Testis (tissue), 2 donors: ENCODE measurements at regions not wholly inside any gene's neighbourhood (a gene's known extent, or its start where the extent isn't known, plus 50 kb on each side); places are given as distances from the start of the nearest gene placed in this dataset.

Source experiments
- DNase-seq: peaks from one replicate; pipeline ENCODE4 v3.0.0-alpha.2; 2019
- H3K27ac ChIP-seq, 2 donors: fragments of 200-600 bp; sonication (generic); one replicate each; pipeline ENCODE4 v1.5.1; 2019
- H3K27me3 ChIP-seq: fragments of 200-600 bp; sonication (generic); one replicate; pipeline ENCODE4 v1.5.1; 2019
- H3K36me3 ChIP-seq: fragments of 200-600 bp; sonication (generic); one replicate; pipeline ENCODE4 v1.5.1; 2017; ENCODE audit warnings: low read depth; ENCODE audit errors: missing control alignments
- H3K4me1 ChIP-seq: fragments of 200-600 bp; sonication (generic); one replicate; pipeline ENCODE4 v1.5.1; 2019
- H3K4me3 ChIP-seq, 2 donors: fragments of 200-600 bp; sonication (generic); one replicate each; pipeline ENCODE4 v1.5.1; 2017 to 2019
- H3K9me3 ChIP-seq: fragments of 200-600 bp; sonication (generic); one replicate; pipeline ENCODE4 v1.5.1; 2017
- POLR2A ChIP-seq: fragments of 450-650 bp; IDR thresholded peaks from one replicate; pipeline ENCODE4 v1.6.1; 2017; ENCODE audit warnings: antibody characterized with exemption, mild to moderate bottlenecking, moderate library complexity
- WGBS, 2 donors: methylation state at CpG; one replicate each; pipeline ENCODE4 v1.1.5; 2018; 5-methylcytosine and 5-hydroxymethylcytosine counted together
- intact Hi-C: fragments of 100-400 bp; cut with DNase I; formaldehyde crosslinking; loops from one replicate; pipeline ENCODE4 v1.15.1; 2023; ENCODE audit warnings: low total_unique reads
- TF ChIP-seq, protein P1 (sequence below), 3 experiments: fragments of 450-650 bp in 2 of 3; fragments of 200-600 bp in 1 of 3; sonication (generic) in 1 of 3; IDR thresholded peaks; one replicate each; pipeline ENCODE4 v1.5.1; 2016 to 2019; ENCODE audit warnings: antibody characterized with exemption in 3 of 3, mild to moderate bottlenecking in 2 of 3, moderate library complexity in 1 of 3

DNA sequence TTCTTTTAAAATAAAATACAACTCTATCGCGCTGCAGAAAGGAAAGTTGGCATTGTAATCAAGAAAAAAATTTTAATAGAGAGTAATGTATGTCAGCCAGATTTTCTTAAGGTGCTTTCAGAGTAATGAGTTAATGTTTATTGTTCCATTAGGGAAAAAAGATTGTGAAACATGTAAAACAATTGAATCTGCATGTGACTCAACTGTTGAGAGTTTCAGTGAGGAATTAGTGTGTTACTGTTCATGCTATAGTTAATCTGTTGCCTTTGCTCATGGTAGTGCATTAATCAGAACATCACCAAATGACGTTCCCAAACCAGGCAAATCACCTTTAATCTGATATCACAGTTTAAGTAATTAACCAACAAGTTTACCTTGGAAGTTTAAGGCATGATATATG, 600.5 kb downstream of the NR2F1-AS1 start:
- intact Hi-C loops: no loop called here
- no peak for DNase-seq
- TF ChIP-seq POLR2A: no peak
- TF ChIP-seq, protein P1, sequence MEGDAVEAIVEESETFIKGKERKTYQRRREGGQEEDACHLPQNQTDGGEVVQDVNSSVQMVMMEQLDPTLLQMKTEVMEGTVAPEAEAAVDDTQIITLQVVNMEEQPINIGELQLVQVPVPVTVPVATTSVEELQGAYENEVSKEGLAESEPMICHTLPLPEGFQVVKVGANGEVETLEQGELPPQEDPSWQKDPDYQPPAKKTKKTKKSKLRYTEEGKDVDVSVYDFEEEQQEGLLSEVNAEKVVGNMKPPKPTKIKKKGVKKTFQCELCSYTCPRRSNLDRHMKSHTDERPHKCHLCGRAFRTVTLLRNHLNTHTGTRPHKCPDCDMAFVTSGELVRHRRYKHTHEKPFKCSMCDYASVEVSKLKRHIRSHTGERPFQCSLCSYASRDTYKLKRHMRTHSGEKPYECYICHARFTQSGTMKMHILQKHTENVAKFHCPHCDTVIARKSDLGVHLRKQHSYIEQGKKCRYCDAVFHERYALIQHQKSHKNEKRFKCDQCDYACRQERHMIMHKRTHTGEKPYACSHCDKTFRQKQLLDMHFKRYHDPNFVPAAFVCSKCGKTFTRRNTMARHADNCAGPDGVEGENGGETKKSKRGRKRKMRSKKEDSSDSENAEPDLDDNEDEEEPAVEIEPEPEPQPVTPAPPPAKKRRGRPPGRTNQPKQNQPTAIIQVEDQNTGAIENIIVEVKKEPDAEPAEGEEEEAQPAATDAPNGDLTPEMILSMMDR (IDR thresholded peaks at IDR 0.05): no peak
- no peaks in the 10 kb centered on the region for H3K4me1 ChIP-seq
- no peak overlapping the region for H3K27ac ChIP-seq
- no peaks in the 10 kb centered on the region for H3K9me3 ChIP-seq
- WGBS, 2 donors: 88 to 90% methylated on average over 3 of the region's 3 CpGs
- no peaks in the 10 kb centered on the region for H3K27me3 ChIP-seq
- H3K36me3 ChIP-seq: no peaks in the 10 kb centered on the region
- H3K4me3 ChIP-seq: no peak overlapping the region

DNA sequence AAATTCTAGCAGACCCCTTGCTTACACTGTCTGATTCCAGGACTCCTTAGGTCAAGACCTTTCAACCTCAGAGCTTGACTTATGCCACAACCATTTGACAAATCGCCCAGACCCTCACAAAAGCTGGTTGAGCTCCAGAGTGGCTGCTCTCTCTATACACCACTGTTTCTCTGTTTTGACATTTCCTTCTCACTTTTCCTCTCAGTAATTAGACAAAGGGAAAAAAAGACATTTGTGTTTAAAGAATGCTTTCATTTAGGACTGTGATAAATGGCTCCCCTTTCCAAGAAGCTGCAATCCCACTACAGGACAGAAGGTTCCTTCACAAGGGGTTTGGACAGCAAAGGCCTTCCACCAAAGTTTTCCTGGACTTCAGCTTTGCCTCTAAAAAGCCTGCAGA, 601.3 kb downstream of the NR2F1-AS1 start:
- Histone ChIP-seq H3K4me3 (no peak overlapping the region), H3K27me3 (no peaks in the 10 kb centered on the region), H3K9me3 (no peaks in the 10 kb centered on the region), H3K27ac (no peak overlapping the region), H3K36me3 (no peaks in the 10 kb centered on the region), H3K4me1 (no peaks in the 10 kb centered on the region)
- no peak for DNase-seq
- intact Hi-C loops: no loop called here
- 61 to 74% methylated on average over 1 of the region's 1 CpG for WGBS, 2 donors
- TF ChIP-seq POLR2A: no peak
- TF ChIP-seq, protein P1 (IDR thresholded peaks at IDR 0.05): no peak

DNA sequence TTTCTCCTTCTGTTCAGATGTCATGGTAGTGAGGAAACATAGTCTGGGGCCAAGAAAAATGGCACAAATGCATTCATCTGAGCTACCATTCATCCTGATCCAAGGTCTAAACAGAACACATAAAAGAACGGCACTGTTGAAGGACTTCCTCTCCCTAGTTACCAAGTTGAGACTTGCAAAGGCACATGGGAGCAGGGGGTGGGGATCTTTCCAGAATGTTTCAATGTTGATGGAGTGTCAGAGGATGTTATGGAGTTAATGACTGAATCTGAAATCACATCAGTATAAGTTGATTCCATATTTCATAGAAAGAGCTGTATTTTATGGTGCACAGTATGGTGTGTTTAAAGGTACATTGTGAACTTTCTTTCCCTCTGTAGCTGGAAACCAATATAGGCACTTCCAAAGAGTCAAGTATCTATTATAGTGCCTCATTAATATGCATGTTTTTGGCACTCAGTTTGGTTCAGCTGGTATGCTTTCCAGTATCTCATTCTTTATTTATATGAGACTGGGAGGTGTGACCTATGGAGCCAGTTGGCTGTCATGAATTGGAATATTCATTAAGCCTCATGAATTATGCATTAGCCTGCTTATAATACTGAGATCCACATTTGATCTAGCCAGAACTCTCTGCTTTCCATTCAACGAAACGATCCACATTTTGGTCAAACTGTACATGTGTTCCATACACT, 603.0 kb downstream of the NR2F1-AS1 start:
- Histone ChIP-seq H3K9me3 (no peaks in the 10 kb centered on the region), H3K4me1 (no peaks in the 10 kb centered on the region), H3K4me3 (no peak overlapping the region), H3K27me3 (no peaks in the 10 kb centered on the region), H3K27ac (no peak overlapping the region), H3K36me3 (no peaks in the 10 kb centered on the region)
- no peak for TF ChIP-seq POLR2A
- TF ChIP-seq, protein P1 (IDR thresholded peaks at IDR 0.05): no peak
- intact Hi-C loops: no loop called here
- WGBS, 2 donors: 63 to 75% methylated on average over 3 of the region's 3 CpGs
- DNase-seq: no peak

DNA sequence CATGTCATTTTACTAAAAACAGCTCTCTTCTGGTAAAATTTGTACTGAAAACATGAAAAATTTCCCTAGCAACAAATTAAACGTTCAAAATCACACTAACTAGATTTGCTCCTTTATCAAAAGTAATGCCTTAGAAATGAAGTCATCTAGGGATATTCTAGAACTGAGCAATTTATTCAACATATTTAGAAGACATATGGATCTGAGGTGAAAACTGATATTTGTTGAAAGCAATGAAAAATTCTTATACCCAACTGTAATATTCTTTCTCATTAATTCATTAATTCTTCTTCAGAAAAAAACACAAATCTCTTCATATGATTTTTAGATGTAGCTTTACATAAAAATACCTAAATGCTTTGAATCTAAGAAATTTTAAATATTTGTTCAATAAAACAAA, 604.9 kb downstream of the NR2F1-AS1 start:
- intact Hi-C loops: no loop called here
- WGBS, 2 donors: 80 to 90% methylated on average over 1 of the region's 1 CpG

More for the DNA sequence above, 604.9 kb downstream of the NR2F1-AS1 start:
- TF ChIP-seq POLR2A: no peak
- TF ChIP-seq, protein P1 (IDR thresholded peaks at IDR 0.05): no peak
- Histone ChIP-seq H3K4me3 (no peak overlapping the region), H3K27me3 (no peaks in the 10 kb centered on the region), H3K4me1 (no peaks in the 10 kb centered on the region), H3K36me3 (no peaks in the 10 kb centered on the region), H3K9me3 (no peaks in the 10 kb centered on the region), H3K27ac (no peak overlapping the region)
- DNase-seq: no peak
